Stimulated activated CD4-positive, alpha-beta T cell treated with anti-CD3 and anti-CD28 coated beads, Interleukin-15, amount 100 ng/mL, for 48 hours (primary cell): ENCODE measurements at regions not wholly inside any gene's neighbourhood (a gene's known extent, or its start where the extent isn't known, plus 50 kb on each side); places are given as distances from the start of the nearest gene placed in this dataset.

ENCODE experiments used
- DNase-seq, 2 donors: peaks; one replicate each; pipeline ENCODE4 v3.0.0-alpha.2; 2020; ENCODE audit warnings: low read depth in 2 of 2

GRCh38 chr7:142334236-142334635 is 76.4 kb upstream of the PRSS58 start:
- no peak for DNase-seq

DNA sequence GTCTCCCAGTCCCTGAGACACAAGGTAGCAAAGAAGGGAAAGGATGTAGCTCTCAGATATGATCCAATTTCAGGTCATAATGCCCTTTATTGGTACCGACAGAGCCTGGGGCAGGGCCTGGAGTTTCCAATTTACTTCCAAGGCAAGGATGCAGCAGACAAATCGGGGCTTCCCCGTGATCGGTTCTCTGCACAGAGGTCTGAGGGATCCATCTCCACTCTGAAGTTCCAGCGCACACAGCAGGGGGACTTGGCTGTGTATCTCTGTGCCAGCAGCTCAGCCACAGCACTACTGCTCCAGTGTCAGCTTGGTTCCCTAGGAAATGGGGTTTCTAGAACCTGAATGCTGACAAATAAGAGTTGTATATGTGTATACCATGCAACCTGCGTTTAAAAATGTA is 74.6 kb upstream of the PRSS58 start:
- DNase-seq = no peak

DNA sequence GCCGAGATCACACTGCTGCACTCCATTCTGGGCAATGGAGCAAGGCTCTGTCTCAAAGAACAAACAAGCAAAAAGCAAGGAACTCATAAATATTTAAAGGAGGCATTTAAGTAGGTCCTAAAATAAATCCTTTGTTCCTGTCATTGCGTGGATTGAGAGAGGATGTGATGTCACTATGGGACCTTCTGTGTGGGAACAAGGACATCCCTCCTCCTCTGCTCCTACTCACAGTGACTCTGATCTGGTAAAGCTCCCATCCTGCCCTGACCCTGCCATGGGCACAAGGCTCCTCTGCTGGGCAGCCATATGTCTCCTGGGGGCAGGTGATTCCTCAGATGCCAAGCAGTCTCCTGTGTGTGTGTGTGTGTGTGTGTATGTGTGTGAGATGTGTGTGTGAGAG is 74.1 kb upstream of the PRSS58 start:
- DNase-seq = no peak

- no peak for DNase-seq
Measured at GRCh38 chr7:142329062-142329790, 71.4 kb upstream of the PRSS58 start.

GRCh38 chr7:142328551-142328950 is 70.7 kb upstream of the PRSS58 start:
- DNase-seq = no peak

DNA sequence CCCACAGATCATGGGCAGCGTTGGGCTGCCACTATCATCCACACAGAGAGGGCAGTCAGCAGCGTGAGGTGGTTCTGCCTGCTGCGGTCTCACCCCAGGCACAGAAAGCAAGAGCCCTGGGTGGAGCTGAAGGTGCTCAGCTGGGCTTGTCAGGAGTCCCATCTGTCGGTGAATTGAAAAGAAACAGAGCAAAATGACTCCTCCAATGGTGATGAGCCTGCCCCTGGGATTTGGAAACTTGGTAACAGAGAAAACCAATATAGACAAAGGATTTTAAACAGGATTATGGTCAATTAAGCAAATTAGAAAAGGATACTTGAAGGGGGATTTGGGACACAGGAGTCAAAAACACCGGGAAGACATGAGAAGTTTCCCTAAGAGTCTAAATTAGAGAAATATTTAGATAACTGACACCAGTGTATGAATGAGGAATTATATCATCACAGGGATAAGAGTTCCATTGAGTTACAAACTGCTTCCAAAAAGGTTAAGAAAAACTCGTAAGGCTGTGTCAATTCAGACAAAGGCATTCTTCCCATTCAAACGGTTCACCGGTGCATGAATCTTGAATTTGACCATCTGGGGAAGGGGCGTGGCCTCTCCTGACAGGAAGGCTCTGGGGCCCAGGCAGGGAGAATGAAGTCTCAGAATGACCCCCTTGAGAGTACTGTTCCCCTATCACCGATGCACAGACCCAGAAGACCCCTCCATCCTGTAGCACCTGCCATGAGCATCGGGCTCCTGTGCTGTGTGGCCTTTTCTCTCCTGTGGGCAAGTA is 70.0 kb upstream of the PRSS58 start:
- no peak for DNase-seq

DNA sequence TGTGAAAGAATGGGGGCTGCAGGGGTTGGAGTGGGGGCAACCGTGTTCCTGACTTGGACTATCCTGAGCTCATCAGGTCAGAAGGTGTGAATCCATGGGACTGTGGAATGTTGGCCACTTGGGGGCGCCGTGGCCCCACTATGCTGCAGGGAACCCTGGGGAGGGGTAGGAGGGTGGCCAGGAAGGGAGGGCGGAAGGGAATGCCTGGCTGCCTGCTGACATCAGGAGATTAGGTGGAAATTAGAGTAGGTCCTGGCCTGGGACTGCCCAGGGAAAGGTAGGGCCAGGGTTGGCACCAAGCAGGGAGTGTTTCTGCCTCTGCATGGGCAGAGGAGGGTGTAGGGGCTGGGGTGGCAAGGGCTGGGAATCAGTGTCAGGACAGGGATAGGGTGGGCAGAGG is 65.8 kb upstream of the PRSS58 start:
- peak in 1 of 2 donors; percentile 45 for DNase-seq

GRCh38 chr7:142321391-142321790 is 63.5 kb upstream of the PRSS58 start:
- no peak for DNase-seq

DNA sequence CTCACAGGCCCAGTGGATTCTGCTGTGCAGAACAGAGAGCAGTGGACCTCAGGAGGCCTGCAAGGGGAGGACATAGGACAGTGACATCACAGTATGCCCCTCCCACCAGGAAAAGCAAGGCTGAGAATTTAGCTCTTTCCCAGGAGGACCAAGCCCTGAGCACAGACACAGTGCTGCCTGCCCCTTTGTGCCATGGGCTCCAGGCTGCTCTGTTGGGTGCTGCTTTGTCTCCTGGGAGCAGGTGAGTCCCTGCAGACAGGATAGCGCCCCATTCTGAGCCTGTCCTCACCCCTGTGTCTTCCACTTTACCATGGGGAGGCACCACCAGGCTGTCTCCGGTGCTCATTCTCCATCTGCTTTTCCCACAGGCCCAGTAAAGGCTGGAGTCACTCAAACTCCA is 63.0 kb upstream of the PRSS58 start:
- no peak for DNase-seq

GRCh38 chr7:142319970-142320369 is 62.1 kb upstream of the PRSS58 start:
- peak; percentile 21 to 26 for DNase-seq

GRCh38 chr7:142314281-142314680 is 56.4 kb upstream of the PRSS58 start:
- no peak for DNase-seq

DNA sequence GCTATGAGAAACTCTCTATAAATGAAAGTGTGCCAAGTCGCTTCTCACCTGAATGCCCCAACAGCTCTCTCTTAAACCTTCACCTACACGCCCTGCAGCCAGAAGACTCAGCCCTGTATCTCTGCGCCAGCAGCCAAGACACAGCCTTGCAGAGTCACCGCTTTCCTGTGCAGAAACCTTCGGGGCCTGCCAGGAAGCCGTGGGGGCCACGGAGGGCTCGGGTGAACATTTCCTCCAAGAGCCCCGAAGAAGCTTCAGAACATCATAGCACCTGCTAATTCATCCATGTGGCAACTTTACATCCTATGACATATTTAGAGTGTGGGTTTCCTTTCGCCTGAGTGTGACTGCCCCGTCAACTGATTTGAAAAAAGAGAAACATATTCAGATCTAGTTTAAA is 55.7 kb upstream of the PRSS58 start:
- DNase-seq = no peak

DNA sequence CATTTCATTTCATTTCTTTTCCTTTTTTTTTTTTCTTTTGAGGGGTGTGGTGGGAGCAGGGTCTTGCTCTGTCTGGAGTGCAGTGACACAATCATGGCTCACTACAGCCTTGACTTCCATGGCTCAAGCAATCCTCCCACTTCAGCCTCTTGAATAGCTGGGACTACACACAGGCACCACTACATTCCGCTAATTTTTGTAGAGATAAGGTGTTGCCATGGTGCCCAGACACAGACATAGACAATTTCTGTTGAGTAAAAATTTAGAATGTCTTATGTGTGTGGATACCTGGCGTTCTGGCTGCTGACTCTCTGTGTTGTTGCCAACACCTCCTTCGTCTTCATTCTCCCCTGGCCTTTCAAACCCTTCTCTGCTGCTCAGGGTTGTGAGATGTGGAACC is 54.0 kb upstream of the PRSS58 start:
- no peak for DNase-seq

DNA sequence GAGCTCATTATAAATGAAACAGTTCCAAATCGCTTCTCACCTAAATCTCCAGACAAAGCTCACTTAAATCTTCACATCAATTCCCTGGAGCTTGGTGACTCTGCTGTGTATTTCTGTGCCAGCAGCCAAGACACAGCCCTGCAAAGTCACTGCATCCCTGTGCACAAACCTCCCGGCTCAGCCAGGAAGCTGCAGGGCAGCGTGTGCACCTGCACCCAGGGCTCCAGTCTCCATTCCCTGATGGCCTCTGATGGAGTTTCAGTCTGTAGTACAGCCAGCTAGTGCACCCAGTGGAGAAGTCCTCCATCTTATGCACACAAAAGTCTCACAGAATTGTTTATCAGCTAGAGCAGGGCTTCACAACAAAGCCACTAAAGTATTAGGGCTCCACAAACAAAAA is 51.1 kb upstream of the PRSS58 start:
- no peak for DNase-seq

DNA sequence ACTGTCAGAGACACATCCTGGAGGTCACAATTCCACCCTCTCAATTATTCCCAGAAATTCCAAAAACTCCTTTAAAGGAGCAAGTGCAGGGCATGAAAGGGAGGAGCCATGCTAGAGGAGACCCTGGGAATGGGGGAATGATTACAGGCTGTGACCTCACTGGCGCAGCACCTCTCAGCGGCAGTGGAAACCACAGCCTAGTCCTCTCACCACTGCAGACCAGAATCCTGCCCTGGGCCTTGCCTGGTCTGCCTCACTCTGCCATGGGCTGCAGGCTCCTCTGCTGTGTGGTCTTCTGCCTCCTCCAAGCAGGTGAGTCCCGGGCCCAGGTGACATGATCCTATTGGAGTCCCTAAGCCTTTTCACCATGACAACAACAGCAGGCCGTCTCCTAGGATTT is 50.5 kb upstream of the PRSS58 start:
- no peak for DNase-seq
